ENCODE measurements at regions not wholly inside any gene's neighbourhood (a gene's known extent, or its start where the extent isn't known, plus 50 kb on each side); places are given as distances from the start of the nearest gene placed in this dataset.

DNA sequence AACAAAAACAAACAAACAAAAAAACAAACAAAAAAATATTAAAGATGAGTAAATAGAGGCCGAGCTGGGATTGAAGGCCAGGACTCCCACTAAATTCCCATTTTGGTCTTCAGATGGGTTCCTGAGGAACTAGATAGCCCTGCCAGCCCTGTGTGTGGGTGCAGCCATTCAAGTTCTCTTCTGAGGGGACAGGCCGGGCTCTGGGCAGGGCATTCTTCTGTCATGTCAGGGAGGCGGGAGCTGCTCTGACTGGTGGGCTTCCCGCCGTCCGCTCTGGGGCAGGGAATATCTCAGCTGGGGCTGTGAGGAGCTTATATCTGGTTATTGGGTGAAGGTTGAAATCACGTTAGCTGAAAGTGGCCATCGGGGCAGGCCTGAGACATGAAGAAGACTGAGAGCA lies 127.3 kb upstream of the CXCR4 start:
- in situ Hi-C loops (cut with HindIII; ENCODE audit: low sequenced_read_pairs), result no loop called here
- DNase-seq (ENCODE audit: low read depth, low spot score), result no peak
- TF ChIP-seq, protein P1, sequence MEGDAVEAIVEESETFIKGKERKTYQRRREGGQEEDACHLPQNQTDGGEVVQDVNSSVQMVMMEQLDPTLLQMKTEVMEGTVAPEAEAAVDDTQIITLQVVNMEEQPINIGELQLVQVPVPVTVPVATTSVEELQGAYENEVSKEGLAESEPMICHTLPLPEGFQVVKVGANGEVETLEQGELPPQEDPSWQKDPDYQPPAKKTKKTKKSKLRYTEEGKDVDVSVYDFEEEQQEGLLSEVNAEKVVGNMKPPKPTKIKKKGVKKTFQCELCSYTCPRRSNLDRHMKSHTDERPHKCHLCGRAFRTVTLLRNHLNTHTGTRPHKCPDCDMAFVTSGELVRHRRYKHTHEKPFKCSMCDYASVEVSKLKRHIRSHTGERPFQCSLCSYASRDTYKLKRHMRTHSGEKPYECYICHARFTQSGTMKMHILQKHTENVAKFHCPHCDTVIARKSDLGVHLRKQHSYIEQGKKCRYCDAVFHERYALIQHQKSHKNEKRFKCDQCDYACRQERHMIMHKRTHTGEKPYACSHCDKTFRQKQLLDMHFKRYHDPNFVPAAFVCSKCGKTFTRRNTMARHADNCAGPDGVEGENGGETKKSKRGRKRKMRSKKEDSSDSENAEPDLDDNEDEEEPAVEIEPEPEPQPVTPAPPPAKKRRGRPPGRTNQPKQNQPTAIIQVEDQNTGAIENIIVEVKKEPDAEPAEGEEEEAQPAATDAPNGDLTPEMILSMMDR (IDR thresholded peaks at IDR 0.05; ENCODE audit: low read depth, low read length), result no peak
- no peak overlapping the region for H3K4me3 ChIP-seq (ENCODE audit: low read depth, low read length)

DNA sequence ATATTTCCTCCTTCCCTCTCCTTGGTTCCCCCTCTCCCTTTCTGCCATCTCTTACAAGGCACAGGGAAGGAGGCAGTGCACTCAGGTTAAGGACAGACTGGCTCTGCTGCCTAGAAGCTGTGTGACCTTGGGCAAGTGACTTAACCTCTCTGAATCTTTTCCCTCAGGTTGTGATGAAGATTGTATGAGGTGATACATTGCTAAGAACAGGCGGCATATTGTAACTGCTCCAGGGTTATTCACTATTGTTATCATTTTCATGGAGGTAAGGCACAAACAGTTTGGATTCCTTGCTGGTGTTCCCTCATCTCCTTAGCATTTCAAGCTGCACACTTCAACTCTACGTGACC lies 126.6 kb upstream of the CXCR4 start:
- no peak overlapping the region for H3K4me3 ChIP-seq (ENCODE audit: low read depth, low read length)
- no peak for DNase-seq (ENCODE audit: low read depth, low spot score)
- TF ChIP-seq, protein P1 (IDR thresholded peaks at IDR 0.05; ENCODE audit: low read depth, low read length), result no peak
- in situ Hi-C loops (cut with HindIII; ENCODE audit: low sequenced_read_pairs), result no loop called here

DNA sequence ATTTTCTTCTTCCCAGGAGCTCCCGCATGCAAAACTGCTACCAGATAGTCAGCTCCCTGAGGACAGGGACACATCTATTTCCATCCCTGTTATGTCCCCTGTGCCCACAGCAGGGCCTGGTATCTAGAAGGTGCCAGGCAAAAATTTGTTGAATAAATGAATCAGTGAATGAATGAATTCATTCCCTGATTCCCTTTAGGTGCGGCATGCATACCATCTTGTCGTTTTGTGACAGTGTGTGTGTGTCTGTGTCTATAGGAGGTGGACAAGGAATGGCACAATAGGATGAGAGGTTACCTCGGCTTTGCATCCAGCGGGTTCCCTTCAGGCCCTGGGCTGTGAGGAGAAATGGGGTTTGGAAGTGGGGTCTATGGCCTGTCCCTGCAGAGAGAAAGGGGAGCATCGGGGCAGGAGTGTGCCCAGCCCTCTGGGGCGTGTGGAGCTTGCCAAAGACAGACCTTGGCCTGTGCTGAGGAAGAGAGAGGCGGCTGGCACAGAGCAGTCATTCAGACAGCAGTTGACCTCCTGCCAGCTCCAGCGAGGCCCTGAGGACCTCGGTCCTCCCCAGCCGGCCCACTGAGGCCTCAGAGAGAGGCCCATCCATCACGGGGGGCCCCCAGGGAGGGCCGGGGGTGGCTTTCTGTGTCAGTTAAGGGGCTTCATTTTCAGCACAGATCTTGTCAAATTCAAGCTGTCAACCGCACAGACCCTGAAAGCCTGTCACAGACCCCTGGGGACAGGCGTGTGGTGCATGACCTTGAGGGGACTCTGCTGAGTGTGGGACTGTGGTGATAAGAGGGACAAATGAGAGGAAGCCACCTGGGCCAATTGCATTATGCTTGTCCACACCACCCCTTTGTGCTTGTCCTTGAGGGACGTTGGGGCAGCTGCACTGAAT lies 125.9 kb upstream of the CXCR4 start:
- in situ Hi-C loops (cut with HindIII; ENCODE audit: low sequenced_read_pairs), result no loop called here
- TF ChIP-seq, protein P1 (IDR thresholded peaks at IDR 0.05; ENCODE audit: low read depth, low read length), result no peak
- no peak for DNase-seq (ENCODE audit: low read depth, low spot score)
- no peak overlapping the region for H3K4me3 ChIP-seq (ENCODE audit: low read depth, low read length)

DNA sequence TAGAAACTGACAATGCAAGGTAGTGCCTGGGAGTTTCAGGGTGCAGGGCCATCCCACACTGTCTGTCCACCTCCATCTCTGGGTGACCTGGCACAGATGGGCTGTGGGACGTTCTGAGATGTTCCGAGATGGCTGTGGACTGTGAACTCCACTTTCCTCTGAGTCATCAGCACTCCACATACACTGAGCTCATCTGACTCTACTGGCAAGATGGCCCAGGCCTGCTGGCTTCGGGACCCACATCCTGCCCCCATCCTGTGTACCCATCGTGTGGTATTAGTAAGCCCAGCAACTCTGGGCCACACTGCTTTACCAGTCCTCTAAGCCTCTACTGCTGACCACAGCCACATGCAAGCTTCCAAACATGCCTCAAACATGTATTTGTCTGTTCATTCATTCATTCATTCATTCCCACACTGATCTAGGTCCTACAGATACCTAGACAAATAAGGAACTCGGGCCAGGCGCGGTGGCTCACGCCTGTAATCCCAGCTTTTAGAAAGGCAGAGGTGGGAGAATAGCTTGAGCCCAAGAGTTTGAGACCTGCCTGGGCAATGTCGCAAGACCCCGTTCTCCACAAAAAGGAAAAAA lies 124.8 kb upstream of the CXCR4 start:
- DNase-seq (ENCODE audit: low read depth, low spot score), result no peak
- H3K4me3 ChIP-seq (ENCODE audit: low read depth, low read length), result no peak overlapping the region
- TF ChIP-seq, protein P1 (IDR thresholded peaks at IDR 0.05; ENCODE audit: low read depth, low read length), result no peak
- in situ Hi-C loops (cut with HindIII; ENCODE audit: low sequenced_read_pairs), result no loop called here

DNA sequence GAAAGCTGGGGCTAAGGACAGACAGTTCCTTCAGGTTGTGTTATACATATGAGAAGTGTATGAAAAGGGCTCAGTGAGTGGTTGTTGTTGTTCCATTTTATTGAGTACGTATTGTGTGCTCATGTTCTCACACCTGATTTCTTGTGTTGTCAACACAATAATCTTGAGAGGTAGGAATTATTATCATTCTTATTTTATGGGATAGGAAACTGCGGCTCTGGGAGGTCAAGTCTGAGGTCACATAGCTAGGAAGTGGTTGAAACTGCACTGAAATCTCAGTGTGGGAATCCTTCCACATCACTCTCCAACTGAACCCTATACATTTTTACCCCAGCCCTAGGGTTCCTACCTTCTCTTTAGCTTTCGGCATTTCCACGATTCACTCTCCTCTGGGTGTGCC lies 124.2 kb upstream of the CXCR4 start:
- TF ChIP-seq, protein P1 (IDR thresholded peaks at IDR 0.05; ENCODE audit: low read depth, low read length), result no peak
- in situ Hi-C loops (cut with HindIII; ENCODE audit: low sequenced_read_pairs), result no loop called here
- no peak overlapping the region for H3K4me3 ChIP-seq (ENCODE audit: low read depth, low read length)
- DNase-seq (ENCODE audit: low read depth, low spot score), result no peak

DNA sequence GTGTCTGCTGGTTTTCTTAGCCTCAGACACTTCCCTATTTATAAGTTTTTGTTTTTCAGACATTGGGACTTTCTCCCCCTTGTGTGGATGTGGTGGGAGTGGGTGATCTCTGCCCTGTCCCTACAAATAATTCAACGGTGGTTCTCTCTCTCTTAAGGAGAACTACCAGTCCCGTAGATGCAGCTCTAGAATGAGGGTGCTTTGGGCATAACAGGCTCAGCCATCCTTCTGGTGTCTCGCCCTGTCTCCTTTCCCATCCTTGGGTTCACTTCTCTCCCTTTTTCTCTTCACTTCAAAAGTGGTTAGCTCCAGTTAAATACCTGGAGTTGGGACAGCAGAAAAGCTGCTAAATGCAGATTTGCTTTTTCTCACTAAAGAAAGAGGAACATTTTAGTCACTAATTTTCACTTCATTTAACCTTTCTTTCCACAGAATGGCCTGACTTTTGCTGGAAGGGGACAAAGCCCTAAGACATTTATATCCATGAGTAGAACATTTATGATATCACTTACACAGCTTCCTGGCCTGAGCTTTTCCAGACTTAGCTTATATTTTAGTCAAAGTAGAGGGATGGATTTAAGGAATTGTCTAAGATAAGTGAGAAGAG lies 121.2 kb upstream of the CXCR4 start:
- in situ Hi-C loops (cut with HindIII; ENCODE audit: low sequenced_read_pairs), result no loop called here

More for the DNA sequence above, 121.2 kb upstream of the CXCR4 start:
- no peak for DNase-seq (ENCODE audit: low read depth, low spot score)
- TF ChIP-seq, protein P1 (IDR thresholded peaks at IDR 0.05; ENCODE audit: low read depth, low read length), result no peak
- no peak overlapping the region for H3K4me3 ChIP-seq (ENCODE audit: low read depth, low read length)

All from astrocyte of the spinal cord (primary cell).